Glutamatergic neuron (in vitro differentiated cells): ENCODE measurements at regions not wholly inside any gene's neighbourhood (a gene's known extent, or its start where the extent isn't known, plus 50 kb on each side); places are given as distances from the start of the nearest gene placed in this dataset.

Experiments used
- DNase-seq: peaks from one replicate; pipeline ENCODE4 v3.0.0; 2022
- H3K27ac Mint-ChIP-seq: one replicate; pipeline ENCODE4 v1.8.0; 2020; ENCODE audit warnings: mild to moderate bottlenecking, mixed read lengths, inconsistent platforms; ENCODE audit not compliant: unreplicated experiment
- H3K27me3 Mint-ChIP-seq: one replicate; pipeline ENCODE4 v1.8.0; 2020; ENCODE audit warnings: mild to moderate bottlenecking, moderate library complexity, mixed read lengths, inconsistent platforms; ENCODE audit not compliant: unreplicated experiment
- H3K36me3 Mint-ChIP-seq: one replicate; pipeline ENCODE4 v1.8.0; 2020; ENCODE audit warnings: mild to moderate bottlenecking, mixed read lengths, inconsistent platforms; ENCODE audit not compliant: unreplicated experiment
- H3K4me1 Mint-ChIP-seq: one replicate; pipeline ENCODE4 v1.8.0; 2020; ENCODE audit warnings: mild to moderate bottlenecking, low read depth, mixed read lengths, inconsistent platforms; ENCODE audit not compliant: unreplicated experiment
- H3K4me3 Mint-ChIP-seq: one replicate; pipeline ENCODE4 v1.8.0; 2020; ENCODE audit warnings: mild to moderate bottlenecking, mixed read lengths, inconsistent platforms; ENCODE audit not compliant: unreplicated experiment
- H3K9me3 Mint-ChIP-seq: one replicate; pipeline ENCODE4 v1.8.0; 2020; ENCODE audit warnings: mild to moderate bottlenecking, moderate library complexity, mixed read lengths, inconsistent platforms; ENCODE audit not compliant: unreplicated experiment
- TF ChIP-seq, protein P1 (sequence below): fragments of 200-600 bp; sonication (generic); IDR thresholded peaks from one replicate; pipeline ENCODE4 v1.5.0; 2021; ENCODE audit not compliant: partially characterized antibody, unreplicated experiment

DNA sequence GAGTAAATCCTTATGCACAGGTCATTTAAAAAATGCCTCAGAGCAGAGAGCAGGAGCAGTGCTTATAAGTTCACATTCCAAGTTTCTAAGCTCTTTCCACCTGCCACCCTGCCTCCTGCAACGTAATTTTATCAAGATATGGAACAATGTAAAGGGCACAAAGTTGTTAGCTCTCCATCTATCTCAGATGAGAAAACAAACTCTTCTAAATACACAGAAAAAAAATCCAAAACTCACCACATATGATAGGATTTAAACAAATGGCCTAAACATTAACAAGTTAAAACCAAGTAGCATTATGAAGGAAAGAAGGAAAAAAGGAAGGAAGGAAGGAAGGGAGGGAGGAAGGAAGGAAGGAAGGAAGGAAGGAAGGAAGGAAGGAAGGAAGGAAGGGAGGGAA, 1132.8 kb downstream of the GRM8 start:
- H3K27me3 Mint-ChIP-seq = peaks cover 4% of the 10 kb centered on the region

DNA sequence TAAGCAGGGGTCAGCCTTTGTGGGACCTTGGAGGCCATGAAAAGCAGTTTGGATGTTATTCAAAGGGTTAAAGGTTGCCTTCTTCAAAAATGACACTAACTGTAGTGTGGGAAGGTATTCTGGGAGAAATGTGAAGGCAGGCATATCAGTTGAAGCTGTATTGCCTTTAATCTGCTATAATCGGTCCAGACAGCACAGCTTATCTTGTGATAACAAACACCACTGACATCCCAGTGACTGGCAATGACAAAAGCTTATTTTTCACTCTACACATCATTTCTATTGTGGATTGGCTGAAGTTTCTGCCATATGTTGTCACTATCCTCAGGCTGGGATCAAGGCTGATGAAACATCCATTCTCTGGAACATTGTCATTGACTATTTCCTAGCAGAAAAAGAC, 1149.2 kb downstream of the GRM8 start:
- H3K4me3 Mint-ChIP-seq = no peak overlapping the region
- H3K36me3 Mint-ChIP-seq = no peaks in the 10 kb centered on the region
- H3K4me1 Mint-ChIP-seq = peaks cover 3% of the 10 kb centered on the region
- H3K27me3 Mint-ChIP-seq = no peaks in the 10 kb centered on the region
- TF ChIP-seq, protein P1, sequence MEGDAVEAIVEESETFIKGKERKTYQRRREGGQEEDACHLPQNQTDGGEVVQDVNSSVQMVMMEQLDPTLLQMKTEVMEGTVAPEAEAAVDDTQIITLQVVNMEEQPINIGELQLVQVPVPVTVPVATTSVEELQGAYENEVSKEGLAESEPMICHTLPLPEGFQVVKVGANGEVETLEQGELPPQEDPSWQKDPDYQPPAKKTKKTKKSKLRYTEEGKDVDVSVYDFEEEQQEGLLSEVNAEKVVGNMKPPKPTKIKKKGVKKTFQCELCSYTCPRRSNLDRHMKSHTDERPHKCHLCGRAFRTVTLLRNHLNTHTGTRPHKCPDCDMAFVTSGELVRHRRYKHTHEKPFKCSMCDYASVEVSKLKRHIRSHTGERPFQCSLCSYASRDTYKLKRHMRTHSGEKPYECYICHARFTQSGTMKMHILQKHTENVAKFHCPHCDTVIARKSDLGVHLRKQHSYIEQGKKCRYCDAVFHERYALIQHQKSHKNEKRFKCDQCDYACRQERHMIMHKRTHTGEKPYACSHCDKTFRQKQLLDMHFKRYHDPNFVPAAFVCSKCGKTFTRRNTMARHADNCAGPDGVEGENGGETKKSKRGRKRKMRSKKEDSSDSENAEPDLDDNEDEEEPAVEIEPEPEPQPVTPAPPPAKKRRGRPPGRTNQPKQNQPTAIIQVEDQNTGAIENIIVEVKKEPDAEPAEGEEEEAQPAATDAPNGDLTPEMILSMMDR = no peak
- H3K9me3 Mint-ChIP-seq = no peaks in the 10 kb centered on the region
- DNase-seq = no peak
- no peak overlapping the region for H3K27ac Mint-ChIP-seq

More for the DNA sequence above, 1132.8 kb downstream of the GRM8 start:
- no peak for DNase-seq
- Mint-ChIP-seq H3K27ac (no peak overlapping the region), H3K4me1 (no peaks in the 10 kb centered on the region), H3K4me3 (no peak overlapping the region), H3K9me3 (peaks cover 2% of the 10 kb centered on the region), H3K36me3 (peaks cover 16% of the 10 kb centered on the region)
- TF ChIP-seq, protein P1 = no peak

DNA sequence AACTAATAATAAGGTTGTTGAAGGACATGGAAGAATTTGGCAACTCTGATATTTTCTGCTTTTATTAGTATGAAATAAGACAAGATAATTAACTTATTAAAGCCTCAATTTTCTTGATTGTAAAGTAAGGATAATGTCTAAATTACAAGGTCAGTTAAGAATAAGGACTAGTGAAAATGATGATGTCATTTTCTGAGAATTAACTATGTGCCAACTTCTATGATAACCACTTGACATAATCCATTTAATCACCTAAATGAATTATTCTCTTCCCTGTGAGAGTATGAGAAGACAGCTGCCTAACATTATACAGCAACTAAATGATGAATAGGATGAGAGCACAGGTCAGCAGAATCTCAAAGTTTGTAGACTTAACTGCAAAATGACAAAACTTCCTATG, 1153.4 kb upstream of the POT1 start:
- peaks cover 7% of the 10 kb centered on the region for H3K36me3 Mint-ChIP-seq
- no peak overlapping the region for H3K27ac Mint-ChIP-seq
- no peak for DNase-seq
- H3K27me3 Mint-ChIP-seq = no peaks in the 10 kb centered on the region
- no peak overlapping the region for H3K4me3 Mint-ChIP-seq
- TF ChIP-seq, protein P1 = no peak
- H3K4me1 Mint-ChIP-seq = no peaks in the 10 kb centered on the region
- no peaks in the 10 kb centered on the region for H3K9me3 Mint-ChIP-seq

DNA sequence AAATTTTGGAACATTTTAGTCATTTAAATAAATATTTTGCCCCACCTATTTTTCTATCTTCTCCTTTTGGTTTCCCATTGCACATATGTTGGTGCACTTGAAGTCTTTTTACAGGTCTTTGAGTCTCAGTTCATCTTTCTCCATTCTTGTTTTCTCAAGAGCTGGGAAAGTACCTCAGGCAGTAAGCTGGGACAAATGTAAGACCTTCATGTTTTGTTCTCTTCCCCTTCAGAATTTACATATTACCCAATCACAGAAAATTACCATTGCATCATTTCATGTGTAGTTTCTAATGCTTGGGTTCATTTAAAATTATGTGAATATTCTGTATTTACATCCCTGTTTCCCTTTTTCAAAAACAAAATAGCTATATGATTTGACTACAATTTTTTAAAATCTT, 1150.0 kb upstream of the POT1 start:
- no peak for DNase-seq
- Mint-ChIP-seq H3K27ac (no peak overlapping the region), H3K9me3 (no peaks in the 10 kb centered on the region), H3K4me3 (no peak overlapping the region), H3K4me1 (no peaks in the 10 kb centered on the region), H3K27me3 (no peaks in the 10 kb centered on the region), H3K36me3 (no peaks in the 10 kb centered on the region)
- TF ChIP-seq, protein P1 = no peak

DNA sequence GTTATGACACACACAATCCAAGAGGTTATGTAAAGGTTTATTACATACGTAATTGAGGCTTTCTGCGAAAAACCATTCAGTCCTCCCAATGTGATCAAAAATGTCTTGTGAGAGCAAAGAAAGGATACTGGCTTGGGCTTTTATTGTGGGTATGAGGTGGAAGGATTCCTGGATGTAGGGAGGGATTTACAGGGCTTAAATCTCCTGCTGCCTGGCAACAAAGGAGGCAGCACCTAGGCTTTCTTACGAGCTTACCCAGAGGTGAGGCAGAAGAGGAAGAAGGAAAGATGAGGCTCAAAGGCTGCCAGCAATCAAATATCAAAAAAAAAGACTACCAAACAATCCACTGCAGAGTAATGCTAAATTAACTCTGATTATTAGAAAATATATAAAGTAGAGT, 1149.5 kb upstream of the POT1 start:
- Mint-ChIP-seq H3K4me3 (no peak overlapping the region), H3K36me3 (no peaks in the 10 kb centered on the region), H3K27ac (no peak overlapping the region), H3K27me3 (no peaks in the 10 kb centered on the region), H3K9me3 (no peaks in the 10 kb centered on the region), H3K4me1 (no peaks in the 10 kb centered on the region)
- TF ChIP-seq, protein P1 = no peak
- DNase-seq = no peak
